H1 (cell line): ENCODE measurements at regions not wholly inside any gene's neighbourhood (a gene's known extent, or its start where the extent isn't known, plus 50 kb on each side); places are given as distances from the start of the nearest gene placed in this dataset.

ENCODE experiments used
- POLR2AphosphoS5 ChIP-seq: IDR thresholded peaks from 2 replicates; pipeline ENCODE4 v1.6.1; 2011; ENCODE audit warnings: low read depth, low read length

GRCh38 chr4:55014876-55015275, 110.5 kb downstream of the KDR start (continued):
- no peak for TF ChIP-seq POLR2AphosphoS5
